ENCODE measurements at regions not wholly inside any gene's neighbourhood (a gene's known extent, or its start where the extent isn't known, plus 50 kb on each side); places are given as distances from the start of the nearest gene placed in this dataset.

- 94% methylated on average over 3 of the region's 3 CpGs for WGBS
- H3K4me1 ChIP-seq (ENCODE audit: insufficient read depth) = no peaks in the 10 kb centered on the region
- H3K4me3 ChIP-seq (ENCODE audit: low read depth, low read length) = no peak overlapping the region
- H3K36me3 ChIP-seq (ENCODE audit: insufficient read depth) = no peaks in the 10 kb centered on the region
- DNase-seq (ENCODE audit: extremely low spot score) = no peak
- H3K27ac ChIP-seq (ENCODE audit: low read depth) = no peak overlapping the region
These were observed 1127.0 kb downstream of the GALC start for GRCh38 chr14:86865934-86866333.

- no peak for DNase-seq (ENCODE audit: extremely low spot score)
- H3K4me1 ChIP-seq (ENCODE audit: insufficient read depth) = no peaks in the 10 kb centered on the region
- H3K36me3 ChIP-seq (ENCODE audit: insufficient read depth) = no peaks in the 10 kb centered on the region
- WGBS = 75% methylated on average over 6 of the region's 6 CpGs
- no peak overlapping the region for H3K4me3 ChIP-seq (ENCODE audit: low read depth, low read length)
- no peak overlapping the region for H3K27ac ChIP-seq (ENCODE audit: low read depth)
These were observed 1134.4 kb downstream of the GALC start for GRCh38 chr14:86858591-86858990.

- Histone ChIP-seq H3K36me3 (ENCODE audit: insufficient read depth) (no peaks in the 10 kb centered on the region), H3K4me3 (ENCODE audit: low read depth, low read length) (no peak overlapping the region), H3K4me1 (ENCODE audit: insufficient read depth) (no peaks in the 10 kb centered on the region), H3K27ac (ENCODE audit: low read depth) (no peak overlapping the region)
- DNase-seq (ENCODE audit: extremely low spot score) = no peak
- WGBS = 46% methylated on average over 3 of the region's 3 CpGs
These were observed 1135.0 kb downstream of the GALC start for GRCh38 chr14:86858031-86858430.

- Histone ChIP-seq H3K4me1 (ENCODE audit: insufficient read depth) (no peaks in the 10 kb centered on the region), H3K4me3 (ENCODE audit: low read depth, low read length) (no peak overlapping the region), H3K27ac (ENCODE audit: low read depth) (no peak overlapping the region), H3K36me3 (ENCODE audit: insufficient read depth) (no peaks in the 10 kb centered on the region)
- 56% methylated on average over 5 of the region's 5 CpGs for WGBS
- DNase-seq (ENCODE audit: extremely low spot score) = no peak
These were observed 1140.5 kb downstream of the GALC start for GRCh38 chr14:86852530-86852929.

- 59% methylated on average over 3 of the region's 3 CpGs for WGBS
- Histone ChIP-seq H3K4me3 (ENCODE audit: low read depth, low read length) (no peak overlapping the region), H3K36me3 (ENCODE audit: insufficient read depth) (no peaks in the 10 kb centered on the region), H3K27ac (ENCODE audit: low read depth) (no peak overlapping the region), H3K4me1 (ENCODE audit: insufficient read depth) (no peaks in the 10 kb centered on the region)
- DNase-seq (ENCODE audit: extremely low spot score) = no peak
These were observed 1145.8 kb downstream of the GALC start for GRCh38 chr14:86847140-86847539.

- no peak overlapping the region for H3K27ac ChIP-seq (ENCODE audit: low read depth)
- no peaks in the 10 kb centered on the region for H3K4me1 ChIP-seq (ENCODE audit: insufficient read depth)
- no peak overlapping the region for H3K4me3 ChIP-seq (ENCODE audit: low read depth, low read length)
- no peaks in the 10 kb centered on the region for H3K36me3 ChIP-seq (ENCODE audit: insufficient read depth)
- 96% methylated on average over 3 of the region's 3 CpGs for WGBS
- DNase-seq (ENCODE audit: extremely low spot score) = no peak
These were observed 1154.6 kb downstream of the GALC start for GRCh38 chr14:86838363-86838762.

- DNase-seq (ENCODE audit: extremely low spot score) = no peak
- WGBS = 56% methylated on average over 1 of the region's 1 CpG
- no peaks in the 10 kb centered on the region for H3K36me3 ChIP-seq (ENCODE audit: insufficient read depth)
- H3K4me3 ChIP-seq (ENCODE audit: low read depth, low read length) = no peak overlapping the region
- no peaks in the 10 kb centered on the region for H3K4me1 ChIP-seq (ENCODE audit: insufficient read depth)
- H3K27ac ChIP-seq (ENCODE audit: low read depth) = no peak overlapping the region
These were observed 1166.3 kb downstream of the GALC start for GRCh38 chr14:86826661-86827060.

GRCh38 chr14:86824167-86824566 is 1168.8 kb downstream of the GALC start:
- no peak overlapping the region for H3K4me3 ChIP-seq (ENCODE audit: low read depth, low read length)
- 58% methylated on average over 2 of the region's 2 CpGs for WGBS
- H3K4me1 ChIP-seq (ENCODE audit: insufficient read depth) = no peaks in the 10 kb centered on the region
- H3K27ac ChIP-seq (ENCODE audit: low read depth) = no peak overlapping the region
- no peaks in the 10 kb centered on the region for H3K36me3 ChIP-seq (ENCODE audit: insufficient read depth)
- DNase-seq (ENCODE audit: extremely low spot score) = no peak

- Histone ChIP-seq H3K4me3 (ENCODE audit: low read depth, low read length) (no peak overlapping the region), H3K27ac (ENCODE audit: low read depth) (no peak overlapping the region), H3K36me3 (ENCODE audit: insufficient read depth) (no peaks in the 10 kb centered on the region), H3K4me1 (ENCODE audit: insufficient read depth) (no peaks in the 10 kb centered on the region)
- no peak for DNase-seq (ENCODE audit: extremely low spot score)
- WGBS = 62% methylated on average over 2 of the region's 2 CpGs
These were observed 1169.4 kb downstream of the GALC start for GRCh38 chr14:86823581-86823980.

GRCh38 chr14:86815341-86815740 is 1177.6 kb downstream of the GALC start:
- no peaks in the 10 kb centered on the region for H3K4me1 ChIP-seq (ENCODE audit: insufficient read depth)
- no peak for DNase-seq (ENCODE audit: extremely low spot score)
- H3K4me3 ChIP-seq (ENCODE audit: low read depth, low read length) = no peak overlapping the region

GRCh38 chr14:86802726-86803125 is 1190.3 kb downstream of the GALC start:
- WGBS = 77% methylated on average over 2 of the region's 2 CpGs
- Histone ChIP-seq H3K27ac (ENCODE audit: low read depth) (no peak overlapping the region), H3K36me3 (ENCODE audit: insufficient read depth) (no peaks in the 10 kb centered on the region), H3K4me1 (ENCODE audit: insufficient read depth) (no peaks in the 10 kb centered on the region), H3K4me3 (ENCODE audit: low read depth, low read length) (no peak overlapping the region)
- no peak for DNase-seq (ENCODE audit: extremely low spot score)

More at GRCh38 chr14:86815341-86815740, 1177.6 kb downstream of the GALC start:
- H3K27ac ChIP-seq (ENCODE audit: low read depth) = no peak overlapping the region
- no peaks in the 10 kb centered on the region for H3K36me3 ChIP-seq (ENCODE audit: insufficient read depth)

GRCh38 chr14:86799244-86799647 is 1193.7 kb downstream of the GALC start:
- no peaks in the 10 kb centered on the region for H3K36me3 ChIP-seq (ENCODE audit: insufficient read depth)
- no peak for DNase-seq (ENCODE audit: extremely low spot score)
- H3K27ac ChIP-seq (ENCODE audit: low read depth) = no peak overlapping the region
- H3K4me1 ChIP-seq (ENCODE audit: insufficient read depth) = no peaks in the 10 kb centered on the region
- H3K4me3 ChIP-seq (ENCODE audit: low read depth, low read length) = no peak overlapping the region
- 59% methylated on average over 2 of the region's 2 CpGs for WGBS

- no peak overlapping the region for H3K4me3 ChIP-seq (ENCODE audit: low read depth, low read length)
- no peaks in the 10 kb centered on the region for H3K4me1 ChIP-seq (ENCODE audit: insufficient read depth)
- no peak for DNase-seq (ENCODE audit: extremely low spot score)
- H3K36me3 ChIP-seq (ENCODE audit: insufficient read depth) = no peaks in the 10 kb centered on the region
- H3K27ac ChIP-seq (ENCODE audit: low read depth) = no peak overlapping the region
These were observed 1194.7 kb downstream of the GALC start for GRCh38 chr14:86798330-86798729.

- Histone ChIP-seq H3K4me3 (ENCODE audit: low read depth, low read length) (no peak overlapping the region), H3K4me1 (ENCODE audit: insufficient read depth) (no peaks in the 10 kb centered on the region), H3K27ac (ENCODE audit: low read depth) (no peak overlapping the region), H3K36me3 (ENCODE audit: insufficient read depth) (no peaks in the 10 kb centered on the region)
- DNase-seq (ENCODE audit: extremely low spot score) = no peak
- WGBS = 85% methylated on average over 2 of the region's 2 CpGs
These were observed 1196.0 kb downstream of the GALC start for GRCh38 chr14:86797075-86797351.

- Histone ChIP-seq H3K27ac (ENCODE audit: low read depth) (no peak overlapping the region), H3K4me1 (ENCODE audit: insufficient read depth) (no peaks in the 10 kb centered on the region), H3K36me3 (ENCODE audit: insufficient read depth) (no peaks in the 10 kb centered on the region), H3K4me3 (ENCODE audit: low read depth, low read length) (no peak overlapping the region)
- 60% methylated on average over 6 of the region's 6 CpGs for WGBS
- DNase-seq (ENCODE audit: extremely low spot score) = no peak
These were observed 1196.5 kb downstream of the GALC start for GRCh38 chr14:86796221-86797074.

Measured in urinary bladder (tissue), 3 donors.